HFFc6 (cell line): ENCODE measurements at regions not wholly inside any gene's neighbourhood (a gene's known extent, or its start where the extent isn't known, plus 50 kb on each side); places are given as distances from the start of the nearest gene placed in this dataset.

ENCODE experiments used
- DNase-seq: peaks from one replicate; pipeline ENCODE4 v3.0.0-alpha.2; 2018
- H3K27ac Mint-ChIP-seq: 2 replicates; pipeline ENCODE4 v1.8.0; 2020; ENCODE audit warnings: mild to moderate bottlenecking, mixed read lengths
- H3K27me3 Mint-ChIP-seq: 2 replicates; pipeline ENCODE4 v1.8.0; 2021; ENCODE audit warnings: mild to moderate bottlenecking, moderate library complexity, mixed read lengths; ENCODE audit not compliant: insufficient read depth
- H3K36me3 Mint-ChIP-seq: 2 replicates; pipeline ENCODE4 v1.8.0; 2021; ENCODE audit warnings: low read depth, mixed read lengths
- H3K4me1 Mint-ChIP-seq: 2 replicates; pipeline ENCODE4 v1.8.0; 2020; ENCODE audit warnings: low read depth, mixed read lengths
- H3K4me3 Mint-ChIP-seq: 2 replicates; pipeline ENCODE4 v1.8.0; 2020; ENCODE audit warnings: mild to moderate bottlenecking, moderate library complexity, mixed read lengths
- H3K9me3 Mint-ChIP-seq: 2 replicates; pipeline ENCODE4 v1.8.0; 2020; ENCODE audit warnings: mild to moderate bottlenecking, mixed read lengths
- TF ChIP-seq, protein P1 (sequence below): fragments of 200-600 bp; sonication (generic); IDR thresholded peaks from 2 replicates; pipeline ENCODE4 v1.5.0; 2021; ENCODE audit warnings: antibody characterized with exemption, mild to moderate bottlenecking

DNA sequence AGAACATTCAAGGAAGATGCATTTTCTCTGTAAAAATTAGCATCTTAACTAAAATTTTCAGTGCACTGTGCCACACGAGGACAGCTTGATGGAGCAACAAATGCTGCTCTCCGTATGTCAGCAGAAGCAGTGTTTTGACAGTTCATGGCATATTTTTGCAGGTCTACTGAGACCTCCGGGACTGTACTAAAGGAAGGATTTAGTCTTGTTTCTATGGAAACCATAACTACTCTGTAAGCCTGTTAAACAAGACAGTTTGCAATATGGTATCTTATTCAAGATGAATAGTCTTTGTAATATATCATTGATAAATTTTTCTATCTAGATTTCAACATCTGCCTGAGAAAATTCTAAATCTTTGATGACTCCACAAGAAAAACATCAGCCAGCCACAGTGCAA lies 184.0 kb upstream of the GUCY1A2 start:
- no peaks in the 10 kb centered on the region for H3K4me1 Mint-ChIP-seq
- no peak overlapping the region for H3K4me3 Mint-ChIP-seq
- no peaks in the 10 kb centered on the region; the same call in 1 of the 2 replicates for H3K27me3 Mint-ChIP-seq
- H3K9me3 Mint-ChIP-seq: peaks cover 30% of the 10 kb centered on the region
- TF ChIP-seq, protein P1, sequence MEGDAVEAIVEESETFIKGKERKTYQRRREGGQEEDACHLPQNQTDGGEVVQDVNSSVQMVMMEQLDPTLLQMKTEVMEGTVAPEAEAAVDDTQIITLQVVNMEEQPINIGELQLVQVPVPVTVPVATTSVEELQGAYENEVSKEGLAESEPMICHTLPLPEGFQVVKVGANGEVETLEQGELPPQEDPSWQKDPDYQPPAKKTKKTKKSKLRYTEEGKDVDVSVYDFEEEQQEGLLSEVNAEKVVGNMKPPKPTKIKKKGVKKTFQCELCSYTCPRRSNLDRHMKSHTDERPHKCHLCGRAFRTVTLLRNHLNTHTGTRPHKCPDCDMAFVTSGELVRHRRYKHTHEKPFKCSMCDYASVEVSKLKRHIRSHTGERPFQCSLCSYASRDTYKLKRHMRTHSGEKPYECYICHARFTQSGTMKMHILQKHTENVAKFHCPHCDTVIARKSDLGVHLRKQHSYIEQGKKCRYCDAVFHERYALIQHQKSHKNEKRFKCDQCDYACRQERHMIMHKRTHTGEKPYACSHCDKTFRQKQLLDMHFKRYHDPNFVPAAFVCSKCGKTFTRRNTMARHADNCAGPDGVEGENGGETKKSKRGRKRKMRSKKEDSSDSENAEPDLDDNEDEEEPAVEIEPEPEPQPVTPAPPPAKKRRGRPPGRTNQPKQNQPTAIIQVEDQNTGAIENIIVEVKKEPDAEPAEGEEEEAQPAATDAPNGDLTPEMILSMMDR: no peak
- DNase-seq: no peak
- no peak overlapping the region for H3K27ac Mint-ChIP-seq
- no peaks in the 10 kb centered on the region for H3K36me3 Mint-ChIP-seq

DNA sequence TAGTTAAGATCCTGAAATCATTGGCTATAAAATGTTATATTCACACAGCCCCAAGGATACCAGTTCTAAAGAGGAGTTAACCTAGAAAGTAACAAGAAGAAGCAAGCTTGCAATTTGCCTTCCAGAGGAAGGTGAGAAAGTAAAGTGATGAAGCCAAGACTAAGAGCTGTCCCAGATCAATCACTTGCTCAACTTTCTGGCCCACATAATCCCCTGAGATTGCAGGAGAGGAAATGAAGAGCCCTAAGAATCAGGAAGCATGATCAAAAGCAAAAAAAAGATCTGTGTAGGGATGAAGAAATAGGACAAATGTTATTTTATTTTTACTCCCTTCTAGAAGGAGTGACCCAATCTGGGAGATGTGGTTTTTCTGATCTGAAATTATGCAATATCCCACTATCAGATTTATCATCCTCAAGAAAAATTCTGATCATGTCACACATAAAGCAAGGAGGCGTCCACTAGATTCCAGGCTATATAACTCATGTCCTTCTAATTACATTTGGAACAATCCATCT lies 180.3 kb upstream of the GUCY1A2 start:
- H3K27me3 Mint-ChIP-seq: no peaks in the 10 kb centered on the region; the same call in 1 of the 2 replicates
- no peaks in the 10 kb centered on the region for H3K4me1 Mint-ChIP-seq
- peaks cover 11% of the 10 kb centered on the region; the same call in 1 of the 2 replicates for H3K9me3 Mint-ChIP-seq
- DNase-seq: no peak
- no peak overlapping the region for H3K4me3 Mint-ChIP-seq
- TF ChIP-seq, protein P1: no peak
- no peaks in the 10 kb centered on the region for H3K36me3 Mint-ChIP-seq
- no peak overlapping the region for H3K27ac Mint-ChIP-seq

DNA sequence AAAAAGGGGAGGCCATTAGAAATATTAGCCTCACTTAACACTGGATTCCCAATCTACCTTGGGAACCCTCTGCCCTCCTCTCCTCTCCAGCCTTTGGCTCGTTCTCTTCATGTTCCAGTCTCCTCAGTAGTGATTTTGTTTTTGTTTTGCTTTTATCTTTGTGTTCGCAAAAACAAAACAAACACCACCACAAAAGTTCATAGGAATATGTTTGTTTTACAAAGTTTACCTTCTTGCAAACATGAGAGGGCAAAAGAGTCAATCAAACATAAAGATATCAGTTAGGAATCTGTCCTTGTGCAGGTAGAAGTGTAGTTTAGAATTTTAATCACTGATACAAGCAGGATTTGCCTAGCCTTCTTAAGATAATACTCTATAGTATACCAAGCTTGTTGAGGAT lies 179.7 kb upstream of the GUCY1A2 start:
- no peak for DNase-seq
- Mint-ChIP-seq H3K27ac (no peak overlapping the region), H3K36me3 (no peaks in the 10 kb centered on the region), H3K4me3 (no peak overlapping the region), H3K27me3 (no peaks in the 10 kb centered on the region; the same call in 1 of the 2 replicates), H3K9me3 (peaks cover 13% of the 10 kb centered on the region; the same call in 1 of the 2 replicates), H3K4me1 (no peaks in the 10 kb centered on the region)
- TF ChIP-seq, protein P1: no peak

DNA sequence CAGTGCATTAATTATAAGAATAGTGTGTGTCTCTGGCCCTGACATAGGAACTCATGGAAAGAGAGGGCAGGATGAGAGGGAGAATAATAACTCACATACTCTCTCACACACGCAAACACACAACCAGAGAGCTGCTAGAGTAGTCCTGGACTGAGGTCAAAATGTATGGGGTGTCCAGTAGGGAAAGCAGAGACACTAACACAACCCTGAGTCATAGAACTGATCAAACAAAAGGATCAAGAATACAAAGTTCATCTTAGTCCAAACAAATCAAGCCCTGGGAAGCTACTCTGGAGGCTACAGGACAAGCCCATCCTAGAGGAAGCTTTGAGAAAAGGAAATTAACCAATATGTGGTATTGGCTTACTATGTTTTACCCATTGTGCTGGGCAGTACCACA lies 178.5 kb upstream of the GUCY1A2 start:
- no peaks in the 10 kb centered on the region for H3K4me1 Mint-ChIP-seq
- H3K4me3 Mint-ChIP-seq: no peak overlapping the region
- no peaks in the 10 kb centered on the region for H3K36me3 Mint-ChIP-seq
- no peak overlapping the region for H3K27ac Mint-ChIP-seq
- peaks cover 23% of the 10 kb centered on the region; the same call in 1 of the 2 replicates for H3K9me3 Mint-ChIP-seq
- TF ChIP-seq, protein P1: no peak
- DNase-seq: no peak
- no peaks in the 10 kb centered on the region; the same call in 1 of the 2 replicates for H3K27me3 Mint-ChIP-seq

DNA sequence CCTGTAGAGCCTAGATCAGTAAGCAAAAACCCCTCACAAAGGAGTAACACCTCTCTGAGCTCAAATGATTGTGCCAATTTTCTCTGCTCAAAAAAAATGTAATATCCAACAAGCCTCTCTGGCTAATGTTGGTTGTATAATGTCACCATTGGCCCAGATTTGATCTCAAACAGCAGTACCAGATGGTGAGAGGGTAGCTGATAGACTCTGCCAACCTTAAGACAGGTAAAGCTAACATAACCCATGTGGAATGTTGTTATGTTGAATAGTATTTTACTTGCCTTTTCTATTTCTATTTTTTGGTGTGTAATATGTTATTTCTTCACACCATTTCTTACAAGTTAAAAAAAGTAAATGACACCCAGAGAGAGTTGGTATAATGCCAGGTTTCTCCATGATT lies 166.7 kb upstream of the GUCY1A2 start:
- peaks cover 12% of the 10 kb centered on the region for H3K9me3 Mint-ChIP-seq
- TF ChIP-seq, protein P1: no peak
- no peak overlapping the region for H3K4me3 Mint-ChIP-seq
- H3K4me1 Mint-ChIP-seq: no peaks in the 10 kb centered on the region
- no peaks in the 10 kb centered on the region for H3K36me3 Mint-ChIP-seq
- no peak overlapping the region for H3K27ac Mint-ChIP-seq
- no peak for DNase-seq
- no peaks in the 10 kb centered on the region; the same call in 1 of the 2 replicates for H3K27me3 Mint-ChIP-seq

DNA sequence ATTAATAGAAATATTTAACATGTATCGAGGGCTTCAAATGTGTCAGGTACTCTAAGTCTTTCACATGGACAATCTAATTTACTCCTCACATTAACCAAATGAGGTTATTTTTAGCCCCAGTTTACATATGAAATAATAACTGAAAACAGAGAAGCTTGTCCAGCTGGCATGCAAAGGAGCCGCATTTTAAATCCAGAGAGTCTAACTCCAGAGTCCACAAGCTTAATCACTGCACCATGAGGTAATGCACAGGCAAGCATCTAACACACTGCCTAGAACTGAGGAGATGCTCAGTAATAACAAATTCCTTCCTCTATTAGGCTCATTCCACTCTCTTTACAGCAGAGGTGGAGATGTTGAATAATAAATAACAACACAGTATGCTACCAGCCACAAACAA lies 165.7 kb upstream of the GUCY1A2 start:
- no peaks in the 10 kb centered on the region for H3K4me1 Mint-ChIP-seq
- DNase-seq: no peak
- H3K4me3 Mint-ChIP-seq: no peak overlapping the region
- TF ChIP-seq, protein P1: no peak
- no peaks in the 10 kb centered on the region for H3K36me3 Mint-ChIP-seq
- peaks cover 16% of the 10 kb centered on the region for H3K9me3 Mint-ChIP-seq
- no peak overlapping the region for H3K27ac Mint-ChIP-seq
- no peaks in the 10 kb centered on the region; the same call in 1 of the 2 replicates for H3K27me3 Mint-ChIP-seq
